WTC11 (cell line): ENCODE measurements at regions not wholly inside any gene's neighbourhood (a gene's known extent, or its start where the extent isn't known, plus 50 kb on each side); places are given as distances from the start of the nearest gene placed in this dataset.

Experiments
- NR2C2 ChIP-seq: sonication (generic); formaldehyde crosslinking; IDR thresholded peaks from 2 replicates; pipeline ENCODE4 v1.8.0; 2022; ENCODE audit warnings: mild to moderate bottlenecking, missing genetic modification reagents
- SP1 ChIP-seq: sonication (generic); formaldehyde crosslinking; conservative IDR thresholded peaks from 2 replicates; pipeline ENCODE4 v1.8.1; 2022; ENCODE audit warnings: missing genetic modification reagents
- TP53 ChIP-seq: sonication (generic); formaldehyde crosslinking; IDR thresholded peaks from 2 replicates; pipeline ENCODE4 v1.8.1; 2023; ENCODE audit warnings: mild to moderate bottlenecking, missing genetic modification reagents
- TF ChIP-seq, protein P1 (sequence below): sonication (generic); formaldehyde crosslinking; conservative IDR thresholded peaks from 2 replicates; pipeline ENCODE4 v1.8.1; 2023; ENCODE audit warnings: mild to moderate bottlenecking, low read depth, missing genetic modification reagents, moderate library complexity

DNA sequence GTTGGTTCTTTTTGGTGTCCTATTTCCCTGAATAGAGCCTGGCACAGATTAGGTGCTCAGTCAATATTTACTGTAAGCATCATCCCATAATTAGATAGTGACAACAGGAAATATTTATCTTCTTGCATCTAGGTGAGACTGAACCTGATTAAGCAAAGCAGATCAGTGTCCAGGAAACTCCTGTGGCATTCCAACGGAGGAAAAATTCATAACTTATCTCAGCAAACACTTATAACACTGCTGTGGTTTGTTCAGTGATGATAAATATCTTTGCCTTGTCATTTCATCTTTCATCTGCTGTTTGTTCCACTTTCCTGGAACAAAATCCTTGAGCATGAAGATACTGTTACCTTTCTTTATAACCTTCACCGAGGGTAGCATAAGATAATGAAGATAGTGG is 1160.3 kb upstream of the AUTS2 start:
- TF ChIP-seq, protein P1, sequence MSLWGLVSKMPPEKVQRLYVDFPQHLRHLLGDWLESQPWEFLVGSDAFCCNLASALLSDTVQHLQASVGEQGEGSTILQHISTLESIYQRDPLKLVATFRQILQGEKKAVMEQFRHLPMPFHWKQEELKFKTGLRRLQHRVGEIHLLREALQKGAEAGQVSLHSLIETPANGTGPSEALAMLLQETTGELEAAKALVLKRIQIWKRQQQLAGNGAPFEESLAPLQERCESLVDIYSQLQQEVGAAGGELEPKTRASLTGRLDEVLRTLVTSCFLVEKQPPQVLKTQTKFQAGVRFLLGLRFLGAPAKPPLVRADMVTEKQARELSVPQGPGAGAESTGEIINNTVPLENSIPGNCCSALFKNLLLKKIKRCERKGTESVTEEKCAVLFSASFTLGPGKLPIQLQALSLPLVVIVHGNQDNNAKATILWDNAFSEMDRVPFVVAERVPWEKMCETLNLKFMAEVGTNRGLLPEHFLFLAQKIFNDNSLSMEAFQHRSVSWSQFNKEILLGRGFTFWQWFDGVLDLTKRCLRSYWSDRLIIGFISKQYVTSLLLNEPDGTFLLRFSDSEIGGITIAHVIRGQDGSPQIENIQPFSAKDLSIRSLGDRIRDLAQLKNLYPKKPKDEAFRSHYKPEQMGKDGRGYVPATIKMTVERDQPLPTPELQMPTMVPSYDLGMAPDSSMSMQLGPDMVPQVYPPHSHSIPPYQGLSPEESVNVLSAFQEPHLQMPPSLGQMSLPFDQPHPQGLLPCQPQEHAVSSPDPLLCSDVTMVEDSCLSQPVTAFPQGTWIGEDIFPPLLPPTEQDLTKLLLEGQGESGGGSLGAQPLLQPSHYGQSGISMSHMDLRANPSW (CRISPR knock-in tag) = no peak
- no peak for TF ChIP-seq NR2C2 (CRISPR knock-in tag)
- no peak for TF ChIP-seq SP1 (CRISPR knock-in tag)
- no peak for TF ChIP-seq TP53 (CRISPR knock-in tag)
